H1 (cell line): ENCODE measurements at regions not wholly inside any gene's neighbourhood (a gene's known extent, or its start where the extent isn't known, plus 50 kb on each side); places are given as distances from the start of the nearest gene placed in this dataset.

Experiments
- CTCF ChIA-PET: fragments of 300-600 bp; sonication (Branson Sonifier 250); formaldehyde crosslinking; loops from one replicate; lab custom pipeline; 2021; ENCODE audit not compliant: partially characterized antibody; lab: Charles Lee
- POLR2A ChIA-PET: fragments of 300-600 bp; sonication (Branson Sonifier 250); formaldehyde crosslinking; loops from one replicate; lab custom pipeline; 2021; ENCODE audit warnings: inconsistent platforms; ENCODE audit not compliant: partially characterized antibody; lab: Charles Lee
- DNase-seq, 2 experiments: peaks; one replicate each; pipeline versions ENCODE4 v3.0.0 to v3.0.0-alpha.2; 2010 to 2022; ENCODE audit warnings: low spot score in 2 of 2, low read depth in 1 of 2, mixed read lengths in 1 of 2
- FAIRE-seq: peaks from 2 replicates; lab custom pipeline; 2011; peaks lifted over from hg19 to GRCh38; lab: Jason Lieb, UNC
- H2AFZ ChIP-seq: 2 replicates; pipeline ENCODE4 v1.8.1; 2012; ENCODE audit warnings: low read length, inconsistent platforms
- H2AK5ac ChIP-seq: 2 replicates; pipeline ENCODE4 v1.6.1; 2013; ENCODE audit warnings: low read depth, low read length
- H2BK120ac ChIP-seq: replicated peaks from 2 replicates; pipeline ENCODE3; 2013; ENCODE audit warnings: low read depth, low read length, inconsistent platforms
- H2BK12ac ChIP-seq: 2 replicates; pipeline ENCODE4 v1.6.1; 2013; ENCODE audit warnings: low read depth, low read length
- H2BK15ac ChIP-seq: 2 replicates; pipeline ENCODE4 v1.6.1; 2013; ENCODE audit warnings: low read length
- H2BK20ac ChIP-seq: 2 replicates; pipeline ENCODE4 v1.6.1; 2013; ENCODE audit warnings: low read length
- H2BK5ac ChIP-seq: 2 replicates; pipeline ENCODE4 v1.6.1; 2013; ENCODE audit warnings: low read depth, low read length
- H3K14ac ChIP-seq: 2 replicates; pipeline ENCODE4 v1.6.1; 2013; ENCODE audit warnings: inconsistent platforms; ENCODE audit not compliant: insufficient read length
- H3K18ac ChIP-seq: 2 replicates; pipeline ENCODE4 v1.6.1; 2013; ENCODE audit warnings: low read length; ENCODE audit errors: extremely low read depth
- H3K23ac ChIP-seq: 2 replicates; pipeline ENCODE4 v1.6.1; 2013; ENCODE audit warnings: inconsistent platforms; ENCODE audit not compliant: insufficient read length
- H3K23me2 ChIP-seq: 2 replicates; pipeline ENCODE4 v1.6.1; 2013; ENCODE audit warnings: low read depth, low read length
- H3K27ac ChIP-seq: 2 replicates; pipeline ENCODE4 v1.6.1; 2011; ENCODE audit warnings: low read depth, low read length, inconsistent platforms
- H3K27me3 ChIP-seq, 4 experiments: replicated peaks in 1 of 4; 1 replicate in 1 of 4; 2 replicates in 3 of 4; pipeline versions ENCODE4 v1.6.1 to v1.8.1; 2011 to 2013; ENCODE audit warnings: low read length in 3 of 4, mild to moderate bottlenecking in 3 of 4, inconsistent platforms in 2 of 4, mixed read lengths in 2 of 4, moderate library complexity in 1 of 4; ENCODE audit not compliant: control insufficient read depth in 3 of 4, insufficient read depth in 3 of 4; ENCODE audit errors: extremely low read depth in 1 of 4
- H3K36me3 ChIP-seq, 4 experiments: 2 replicates each; pipeline versions ENCODE4 v1.6.1 to v1.8.1; 2011 to 2013; ENCODE audit warnings: mild to moderate bottlenecking in 4 of 4, low read length in 3 of 4, moderate library complexity in 2 of 4, control low read depth in 1 of 4, inconsistent platforms in 1 of 4; ENCODE audit not compliant: insufficient read depth in 4 of 4, control insufficient read depth in 2 of 4
- H3K4ac ChIP-seq: replicated peaks from 2 replicates; pipeline ENCODE3; 2013; ENCODE audit warnings: low read length, low read depth, mixed read lengths, inconsistent platforms; ENCODE audit not compliant: insufficient read length
- H3K4me1 ChIP-seq, 4 experiments: replicated peaks in 1 of 4; 1 replicate in 1 of 4; 2 replicates in 3 of 4; pipeline versions ENCODE4 v1.6.1 to v1.8.1; 2011 to 2013; ENCODE audit warnings: low read length in 3 of 4, inconsistent platforms in 2 of 4, mixed read lengths in 1 of 4; ENCODE audit not compliant: insufficient read depth in 4 of 4, control insufficient read depth in 3 of 4
- H3K4me2 ChIP-seq, 2 experiments: 2 replicates each; pipeline versions ENCODE4 v1.6.1 to v1.8.1; 2011 to 2013; ENCODE audit warnings: low read depth in 2 of 2, low read length in 2 of 2, control low read depth in 1 of 2, inconsistent platforms in 1 of 2, mild to moderate bottlenecking in 1 of 2; ENCODE audit not compliant: insufficient read depth in 1 of 2
- H3K4me3 ChIP-seq, 4 experiments: fragments of 200-600, 300-600 bp in 1 of 4; sonication (generic), shearing (Covaris generic), sonication (Bioruptor Twin) in 1 of 4; 2 replicates each; pipeline versions ENCODE4 v1.5.1 to v1.8.1; 2011 to 2016; ENCODE audit warnings: low read length in 4 of 4, low read depth in 3 of 4, control low read depth in 2 of 4, inconsistent platforms in 2 of 4, mild to moderate bottlenecking in 2 of 4, mixed read lengths in 1 of 4, moderate library complexity in 1 of 4; ENCODE audit not compliant: insufficient read depth in 2 of 4; ENCODE audit errors: extremely low read depth in 1 of 4
- H3K56ac ChIP-seq: replicated peaks from 2 replicates; pipeline ENCODE3; 2013; ENCODE audit warnings: low read depth, mild to moderate bottlenecking, mixed read lengths, low read length, inconsistent platforms; ENCODE audit not compliant: insufficient read length
- H3K79me1 ChIP-seq: 2 replicates; pipeline ENCODE4 v1.6.1; 2013; ENCODE audit warnings: low read depth, low read length, control low read depth
- H3K79me2 ChIP-seq, 2 experiments: 2 replicates each; pipeline versions ENCODE4 v1.6.1 to v1.8.1; 2012 to 2013; ENCODE audit warnings: low read length in 2 of 2, mild to moderate bottlenecking in 2 of 2, inconsistent platforms in 1 of 2; ENCODE audit not compliant: insufficient read depth in 2 of 2, control insufficient read depth in 1 of 2
- H3K9ac ChIP-seq, 4 experiments: replicated peaks in 1 of 4; 1 replicate in 1 of 4; 2 replicates in 3 of 4; pipeline versions ENCODE4 v1.6.1 to v1.8.1; 2011 to 2013; ENCODE audit warnings: low read depth in 3 of 4, low read length in 3 of 4, control low read depth in 2 of 4, mild to moderate bottlenecking in 2 of 4, moderate library complexity in 2 of 4, inconsistent platforms in 1 of 4; ENCODE audit errors: extremely low read depth in 1 of 4
- H3K9me3 ChIP-seq, 2 experiments: 2 replicates each; pipeline versions ENCODE4 v1.6.1 to v1.8.1; 2012 to 2013; ENCODE audit warnings: mild to moderate bottlenecking in 2 of 2, moderate library complexity in 2 of 2, control low read depth in 1 of 2, inconsistent platforms in 1 of 2, low read depth in 1 of 2, low read length in 1 of 2, mixed read lengths in 1 of 2; ENCODE audit not compliant: insufficient read depth in 2 of 2
- H4K20me1 ChIP-seq, 2 experiments: replicated peaks in 1 of 2; 2 replicates each; pipeline versions ENCODE3 to v1.8.1; 2011 to 2013; ENCODE audit warnings: inconsistent platforms in 2 of 2, low read length in 2 of 2, mild to moderate bottlenecking in 1 of 2; ENCODE audit not compliant: insufficient read depth in 2 of 2, control insufficient read depth in 1 of 2
- H4K5ac ChIP-seq: 2 replicates; pipeline ENCODE4 v1.6.1; 2013; ENCODE audit warnings: low read length, low read depth, mixed read lengths, inconsistent platforms; ENCODE audit not compliant: insufficient read length
- H4K8ac ChIP-seq: 2 replicates; pipeline ENCODE4 v1.8.0; 2013; ENCODE audit warnings: mild to moderate bottlenecking, moderate library complexity, low read length, inconsistent platforms; ENCODE audit not compliant: insufficient read depth; ENCODE audit errors: extremely low read depth
- H4K91ac ChIP-seq: replicated peaks from 2 replicates; pipeline ENCODE3; 2013; ENCODE audit warnings: low read length, mixed read lengths, inconsistent platforms; ENCODE audit not compliant: insufficient read length
- ATF3 ChIP-seq: IDR thresholded peaks from 2 replicates; pipeline ENCODE4 v1.6.1; 2011; ENCODE audit warnings: low read depth, mild to moderate bottlenecking, low read length; ENCODE audit not compliant: insufficient read depth
- FOSL1 ChIP-seq: IDR thresholded peaks from 2 replicates; pipeline ENCODE4 v1.6.1; 2011; ENCODE audit warnings: mild to moderate bottlenecking, low read depth, low read length, moderate library complexity; ENCODE audit not compliant: insufficient read depth
- JUND ChIP-seq: IDR thresholded peaks from 2 replicates; pipeline ENCODE4 v1.6.1; 2011; ENCODE audit warnings: mild to moderate bottlenecking, improper control_type of control experiment, low read length
- MAFK ChIP-seq: IDR thresholded peaks from 2 replicates; pipeline ENCODE4 v1.6.1; 2012; ENCODE audit warnings: low read depth, mild to moderate bottlenecking, improper control_type of control experiment, low read length
- POU5F1 ChIP-seq: IDR thresholded peaks from 2 replicates; pipeline ENCODE4 v1.6.1; 2011; ENCODE audit warnings: low read depth, mild to moderate bottlenecking, low read length, moderate library complexity
- RNF2 ChIP-seq: fragments of 200-900, 300-1000 bp; sonication (generic); IDR thresholded peaks from 2 replicates; pipeline ENCODE4 v1.7.1; 2016; ENCODE audit warnings: borderline replicate concordance, low read depth, mild to moderate bottlenecking, antibody characterized with exemption, low read length; ENCODE audit not compliant: poor library complexity, severe bottlenecking; ENCODE audit errors: missing control alignments
- SAP30 ChIP-seq: fragments of 300-600 bp; sonication (generic); IDR thresholded peaks from 2 replicates; pipeline ENCODE4 v1.7.1; 2012; ENCODE audit warnings: low read length, moderate library complexity, mild to moderate bottlenecking, inconsistent platforms; ENCODE audit not compliant: insufficient read depth, insufficient replicate concordance
- SP2 ChIP-seq: IDR thresholded peaks from 2 replicates; pipeline ENCODE4 v1.6.1; 2012; ENCODE audit warnings: mild to moderate bottlenecking, low read length, inconsistent platforms
- YY1 ChIP-seq: IDR thresholded peaks from 2 replicates; pipeline ENCODE4 v1.6.1; 2011; ENCODE audit warnings: low read depth, mild to moderate bottlenecking, low read length

GRCh38 chr2:18860179-18860578 lies 270.8 kb upstream of the NT5C1B start:
- no peak overlapping the region for H2BK20ac ChIP-seq
- H3K36me3 ChIP-seq: no peaks in the 10 kb centered on the region; a peak in 1 of 8 replicates
- no peak overlapping the region for H3K18ac ChIP-seq
- no peak overlapping the region for H3K4ac ChIP-seq
- no peak overlapping the region for H4K91ac ChIP-seq
- POLR2A ChIA-PET: no interaction called here
- H4K20me1 ChIP-seq: no peaks in the 10 kb centered on the region
- CTCF ChIA-PET: interaction anchor here (0.7 to 1.2 kb wide), 2 partner anchors 29 to 36 kb away, joined by 3 read pairs; no protein-coding TSS in a partner anchor
- no peak overlapping the region for H2BK5ac ChIP-seq
- H3K4me2 ChIP-seq: no peak overlapping the region
- H3K4me1 ChIP-seq: no peaks in the 10 kb centered on the region
- no peaks in the 10 kb centered on the region for H3K27me3 ChIP-seq
- no peaks in the 10 kb centered on the region for H3K79me1 ChIP-seq
- H3K56ac ChIP-seq: no peak overlapping the region
- DNase-seq: no peak
- TF ChIP-seq MAFK (no peak), SP2 (no peak), JUND (no peak), FOSL1 (no peak), RNF2 (no peak), YY1 (no peak), SAP30 (no peak), ATF3 (no peak), POU5F1 (no peak)
- H2BK12ac ChIP-seq: no peak overlapping the region
- no peaks in the 10 kb centered on the region for H3K79me2 ChIP-seq
- no peak overlapping the region for H4K8ac ChIP-seq
- H3K27ac ChIP-seq: no peak overlapping the region
- FAIRE-seq: no peak
- no peak overlapping the region for H2AK5ac ChIP-seq
- H3K14ac ChIP-seq: no peak overlapping the region
- no peaks in the 10 kb centered on the region for H3K9me3 ChIP-seq
- H3K23me2 ChIP-seq: no peaks in the 10 kb centered on the region
- H3K4me3 ChIP-seq: no peak overlapping the region
- H2BK120ac ChIP-seq: no peak overlapping the region
- H3K23ac ChIP-seq: no peak overlapping the region
- H3K9ac ChIP-seq: no peak overlapping the region
- H2BK15ac ChIP-seq: no peak overlapping the region
- no peak overlapping the region for H4K5ac ChIP-seq
- H2AFZ ChIP-seq: no peak overlapping the region
